ENCODE measurements at regions not wholly inside any gene's neighbourhood (a gene's known extent, or its start where the extent isn't known, plus 50 kb on each side); places are given as distances from the start of the nearest gene placed in this dataset.

DNA sequence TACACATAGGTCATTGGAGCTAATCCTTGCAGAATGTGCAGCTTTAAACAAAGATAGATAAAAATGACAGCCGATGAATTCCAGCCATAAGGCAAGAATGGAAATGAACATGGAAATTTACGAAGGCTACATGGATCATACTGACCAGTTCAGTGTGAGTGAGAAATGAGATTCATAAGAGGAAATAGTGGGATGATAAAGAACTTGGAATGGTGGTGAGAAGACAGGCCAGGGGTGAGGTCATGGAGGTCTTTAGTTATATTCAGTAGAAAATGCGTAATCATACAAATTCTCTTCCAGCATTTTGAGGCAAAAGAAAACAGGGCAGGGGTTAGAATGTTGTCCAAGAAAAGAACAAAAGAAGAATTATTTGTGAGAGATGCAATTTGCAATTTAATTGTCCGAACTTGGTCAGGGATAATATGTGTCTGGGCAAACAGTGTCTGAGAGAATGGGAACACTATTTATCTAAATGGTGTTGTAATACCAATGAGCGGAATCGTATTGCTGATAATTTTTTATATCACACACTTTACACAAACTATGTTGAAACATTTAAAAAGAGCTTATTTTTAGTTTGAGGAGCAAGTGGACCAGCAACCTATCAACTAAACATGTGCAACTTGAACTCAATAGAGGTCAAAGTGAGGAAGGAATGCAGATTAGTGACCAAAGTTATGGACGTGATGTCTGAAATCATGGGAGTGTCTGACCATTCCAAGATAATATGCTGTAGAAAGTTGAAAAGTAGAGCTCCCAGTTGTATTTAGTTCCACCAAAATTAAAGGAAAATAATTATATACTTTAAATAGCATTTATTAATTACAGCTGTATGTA lies 739.0 kb upstream of the NCAM2 start:
- no peak overlapping the region for H3K4me3 ChIP-seq
- H3K36me3 ChIP-seq, result no peaks in the 10 kb centered on the region
- no peaks in the 10 kb centered on the region for H3K27me3 ChIP-seq
- TF ChIP-seq CTCF (IDR thresholded peaks at IDR 0.05), result no peak
- intact Hi-C loops (cut with DNase I), result no loop called here
- H3K4me1 ChIP-seq, result no peaks in the 10 kb centered on the region
- no peak for DNase-seq (ENCODE audit: low spot score in 2 of 2)
- no peaks in the 10 kb centered on the region for H3K9me3 ChIP-seq
- no peak overlapping the region for H3K27ac ChIP-seq

- Histone ChIP-seq H3K4me1 (no peaks in the 10 kb centered on the region), H3K36me3 (no peaks in the 10 kb centered on the region), H3K27me3 (no peaks in the 10 kb centered on the region), H3K4me3 (no peak overlapping the region), H3K9me3 (no peaks in the 10 kb centered on the region), H3K27ac (no peak overlapping the region)
- TF ChIP-seq CTCF (IDR thresholded peaks at IDR 0.05), result no peak
- intact Hi-C loops (cut with DNase I), result no loop called here
- DNase-seq (ENCODE audit: low spot score in 2 of 2), result no peak
Measured at GRCh38 chr21:20260124-20260523, 738.1 kb upstream of the NCAM2 start.

GRCh38 chr21:20261364-20261763 lies 736.8 kb upstream of the NCAM2 start:
- intact Hi-C loops (cut with DNase I), result no loop called here
- Histone ChIP-seq H3K9me3 (no peaks in the 10 kb centered on the region), H3K27ac (no peak overlapping the region), H3K27me3 (no peaks in the 10 kb centered on the region), H3K4me1 (no peaks in the 10 kb centered on the region), H3K4me3 (no peak overlapping the region), H3K36me3 (no peaks in the 10 kb centered on the region)
- DNase-seq (ENCODE audit: low spot score in 2 of 2), result no peak
- TF ChIP-seq CTCF (IDR thresholded peaks at IDR 0.05), result no peak

DNA sequence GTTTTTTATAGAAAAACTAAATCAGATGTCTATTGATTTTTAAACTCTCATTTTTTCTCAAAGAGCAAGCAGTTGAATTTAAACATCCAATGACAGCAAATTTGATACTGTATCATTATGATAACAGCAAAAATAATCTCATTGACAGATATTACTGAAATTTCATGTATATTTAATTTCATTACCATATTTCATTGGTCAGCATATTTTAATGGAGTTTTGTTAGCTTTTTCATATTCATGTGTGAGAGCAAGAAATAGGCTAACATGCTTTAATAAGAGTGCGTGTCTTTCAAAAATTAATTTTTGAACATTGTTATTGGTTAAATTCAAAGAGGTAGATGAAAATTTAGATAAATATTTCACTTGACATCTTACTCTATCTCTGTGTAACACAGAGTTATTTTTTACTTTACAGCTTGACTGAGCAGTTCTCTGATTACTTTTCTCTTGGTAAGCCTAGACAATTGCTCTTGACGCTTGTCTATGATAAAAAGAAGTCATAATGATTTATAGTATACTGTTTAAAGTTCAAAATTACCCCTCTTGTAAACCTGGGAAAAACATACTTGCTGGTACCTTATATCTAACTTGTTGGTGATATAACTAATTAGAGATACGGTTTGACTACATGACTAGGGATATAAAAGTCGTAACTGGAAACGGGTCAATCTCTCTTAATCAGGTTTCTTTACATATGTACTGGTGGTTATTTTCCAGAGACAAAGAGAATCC lies 732.3 kb upstream of the NCAM2 start:
- Histone ChIP-seq H3K27ac (no peak overlapping the region), H3K4me1 (no peaks in the 10 kb centered on the region), H3K36me3 (no peaks in the 10 kb centered on the region), H3K27me3 (no peaks in the 10 kb centered on the region), H3K4me3 (no peak overlapping the region), H3K9me3 (no peaks in the 10 kb centered on the region)
- intact Hi-C loops (cut with DNase I), result no loop called here
- TF ChIP-seq CTCF (IDR thresholded peaks at IDR 0.05), result no peak
- no peak for DNase-seq (ENCODE audit: low spot score in 2 of 2)

DNA sequence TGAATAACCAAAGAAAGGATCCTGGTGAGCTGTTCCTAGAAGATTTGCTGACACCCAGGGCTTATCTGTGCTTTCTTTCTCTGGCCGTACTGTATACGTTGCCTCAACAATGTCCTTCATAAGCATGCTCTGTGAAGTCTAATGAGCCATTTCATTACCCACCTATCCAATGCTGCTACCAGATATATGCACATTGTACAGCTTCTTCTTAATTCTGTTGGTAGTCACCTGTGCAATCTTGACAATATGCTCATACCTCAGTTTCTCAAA lies 731.8 kb upstream of the NCAM2 start:
- intact Hi-C loops (cut with DNase I), result no loop called here
- Histone ChIP-seq H3K36me3 (no peaks in the 10 kb centered on the region), H3K4me3 (no peak overlapping the region), H3K4me1 (no peaks in the 10 kb centered on the region), H3K27ac (no peak overlapping the region), H3K27me3 (no peaks in the 10 kb centered on the region), H3K9me3 (no peaks in the 10 kb centered on the region)
- no peak for DNase-seq (ENCODE audit: low spot score in 2 of 2)
- TF ChIP-seq CTCF (IDR thresholded peaks at IDR 0.05), result no peak
